ENCODE measurements at regions not wholly inside any gene's neighbourhood (a gene's known extent, or its start where the extent isn't known, plus 50 kb on each side); places are given as distances from the start of the nearest gene placed in this dataset.

DNA sequence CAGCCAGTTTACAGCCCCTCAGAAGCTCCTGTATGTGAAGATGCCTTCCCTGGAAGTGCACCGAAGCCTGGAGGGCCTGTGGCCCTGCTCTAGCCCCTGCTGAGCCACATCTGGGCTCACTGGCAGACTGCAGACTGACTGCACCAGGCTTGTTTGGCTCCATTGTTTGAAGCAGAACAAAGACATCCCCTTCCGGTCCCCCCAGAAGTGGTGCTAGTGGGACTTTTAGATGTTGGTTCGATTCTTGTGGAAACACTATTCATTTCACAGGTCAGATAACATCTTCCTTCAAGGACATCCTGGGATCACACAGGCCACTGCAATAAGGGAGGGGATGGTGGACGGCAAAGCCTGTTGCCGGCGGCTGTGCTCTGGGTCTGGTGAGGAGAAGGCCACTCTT lies 57.8 kb upstream of the CBLN2 start:
- no peak for DNase-seq (ENCODE audit: low read depth in 4 of 4, low spot score in 2 of 4)

DNA sequence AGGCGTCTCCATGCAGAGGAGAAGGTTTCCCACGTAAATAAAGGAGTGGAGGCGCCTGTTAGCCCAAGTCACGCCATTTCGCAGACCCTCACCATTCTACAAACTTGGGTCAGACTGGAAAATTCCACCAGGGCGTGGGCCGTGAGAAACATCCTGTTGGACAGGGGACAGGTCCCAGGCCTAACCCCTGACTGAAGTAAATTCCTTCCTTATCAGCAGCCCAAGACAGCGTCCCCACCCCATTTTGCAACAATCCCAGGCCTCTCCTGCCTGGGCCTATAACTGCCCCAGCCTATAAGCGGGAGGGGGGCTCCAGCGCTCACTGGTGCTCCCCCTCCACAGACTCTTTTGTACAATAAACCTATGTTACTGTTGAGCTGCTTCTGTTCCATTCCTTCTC lies 57.3 kb upstream of the CBLN2 start:
- no peak for DNase-seq (ENCODE audit: low read depth in 4 of 4, low spot score in 2 of 4)
